ENCODE measurements at regions not wholly inside any gene's neighbourhood (a gene's known extent, or its start where the extent isn't known, plus 50 kb on each side); places are given as distances from the start of the nearest gene placed in this dataset.

GRCh38 chr9:134259708-134260107 is 66.5 kb upstream of the RXRA start:
- TF ChIP-seq, protein P1, sequence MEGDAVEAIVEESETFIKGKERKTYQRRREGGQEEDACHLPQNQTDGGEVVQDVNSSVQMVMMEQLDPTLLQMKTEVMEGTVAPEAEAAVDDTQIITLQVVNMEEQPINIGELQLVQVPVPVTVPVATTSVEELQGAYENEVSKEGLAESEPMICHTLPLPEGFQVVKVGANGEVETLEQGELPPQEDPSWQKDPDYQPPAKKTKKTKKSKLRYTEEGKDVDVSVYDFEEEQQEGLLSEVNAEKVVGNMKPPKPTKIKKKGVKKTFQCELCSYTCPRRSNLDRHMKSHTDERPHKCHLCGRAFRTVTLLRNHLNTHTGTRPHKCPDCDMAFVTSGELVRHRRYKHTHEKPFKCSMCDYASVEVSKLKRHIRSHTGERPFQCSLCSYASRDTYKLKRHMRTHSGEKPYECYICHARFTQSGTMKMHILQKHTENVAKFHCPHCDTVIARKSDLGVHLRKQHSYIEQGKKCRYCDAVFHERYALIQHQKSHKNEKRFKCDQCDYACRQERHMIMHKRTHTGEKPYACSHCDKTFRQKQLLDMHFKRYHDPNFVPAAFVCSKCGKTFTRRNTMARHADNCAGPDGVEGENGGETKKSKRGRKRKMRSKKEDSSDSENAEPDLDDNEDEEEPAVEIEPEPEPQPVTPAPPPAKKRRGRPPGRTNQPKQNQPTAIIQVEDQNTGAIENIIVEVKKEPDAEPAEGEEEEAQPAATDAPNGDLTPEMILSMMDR (IDR thresholded peaks at IDR 0.05): no peak
- TF ChIP-seq POLR2AphosphoS5 (IDR thresholded peaks at IDR 0.05): no peak
- no peak for TF ChIP-seq POLR2A (IDR thresholded peaks at IDR 0.05)

All from sigmoid colon (tissue), 4 donors.